H9 (cell line): ENCODE measurements at regions not wholly inside any gene's neighbourhood (a gene's known extent, or its start where the extent isn't known, plus 50 kb on each side); places are given as distances from the start of the nearest gene placed in this dataset.

Experiments
- DNase-seq: peaks from one replicate; pipeline ENCODE4 v3.0.0-alpha.2; 2017
- H2AFZ ChIP-seq: one replicate; pipeline ENCODE4 v1.6.1; 2013; ENCODE audit warnings: mild to moderate bottlenecking, low read length, control low read depth, moderate library complexity
- H2AK5ac ChIP-seq: 2 replicates; pipeline ENCODE4 v1.6.1; 2013; ENCODE audit warnings: low read length, control low read depth, mixed read lengths; ENCODE audit not compliant: insufficient read length
- H2BK120ac ChIP-seq: one replicate; pipeline ENCODE4 v1.6.1; 2013; ENCODE audit warnings: low read depth, mild to moderate bottlenecking, low read length, control low read depth, inconsistent platforms; ENCODE audit not compliant: poor library complexity, severe bottlenecking
- H2BK12ac ChIP-seq: 2 replicates; pipeline ENCODE4 v1.6.1; 2013; ENCODE audit warnings: low read length, control low read depth, mixed read lengths, low read depth; ENCODE audit not compliant: insufficient read length
- H2BK15ac ChIP-seq: 2 replicates; pipeline ENCODE4 v1.6.1; 2013; ENCODE audit warnings: low read depth, low read length, control low read depth
- H2BK20ac ChIP-seq: one replicate; pipeline ENCODE4 v1.6.1; 2013; ENCODE audit warnings: low read depth, mild to moderate bottlenecking, low read length, control low read depth, inconsistent platforms; ENCODE audit not compliant: poor library complexity, severe bottlenecking
- H2BK5ac ChIP-seq: 2 replicates; pipeline ENCODE4 v1.6.1; 2013; ENCODE audit warnings: low read length, control low read depth, mixed read lengths; ENCODE audit not compliant: insufficient read length
- H3K14ac ChIP-seq: 2 replicates; pipeline ENCODE4 v1.6.1; 2013; ENCODE audit warnings: low read length, control low read depth; ENCODE audit not compliant: insufficient read depth
- H3K18ac ChIP-seq: 2 replicates; pipeline ENCODE4 v1.6.1; 2013; ENCODE audit warnings: low read depth, mild to moderate bottlenecking, mixed read lengths, low read length, control low read depth; ENCODE audit not compliant: insufficient read length
- H3K23ac ChIP-seq: 2 replicates; pipeline ENCODE4 v1.6.1; 2013; ENCODE audit warnings: low read length, control low read depth, mixed read lengths, low read depth; ENCODE audit not compliant: insufficient read length
- H3K23me2 ChIP-seq: 2 replicates; pipeline ENCODE4 v1.6.1; 2013; ENCODE audit warnings: low read depth, mild to moderate bottlenecking, mixed read lengths, low read length, control low read depth; ENCODE audit not compliant: insufficient read length, poor library complexity, severe bottlenecking
- H3K27ac ChIP-seq: 2 replicates; pipeline ENCODE4 v1.5.1; 2013; ENCODE audit warnings: low read length, control low read depth, mixed read lengths, low read depth; ENCODE audit not compliant: insufficient read length
- H3K27me3 ChIP-seq: 2 replicates; pipeline ENCODE4 v1.6.1; 2013; ENCODE audit warnings: low read length, control low read depth, inconsistent platforms; ENCODE audit not compliant: insufficient read depth
- H3K4ac ChIP-seq: 2 replicates; pipeline ENCODE4 v1.6.1; 2013; ENCODE audit warnings: low read depth, mild to moderate bottlenecking, control low read depth, inconsistent platforms, low read length, moderate library complexity
- H3K4me1 ChIP-seq: 2 replicates; pipeline ENCODE4 v1.6.1; 2013; ENCODE audit warnings: low read length, control low read depth, inconsistent platforms; ENCODE audit not compliant: insufficient read depth
- H3K4me2 ChIP-seq: 2 replicates; pipeline ENCODE4 v1.6.1; 2013; ENCODE audit warnings: low read length, control low read depth, mixed read lengths; ENCODE audit not compliant: insufficient read length, insufficient read depth
- H3K56ac ChIP-seq: 2 replicates; pipeline ENCODE4 v1.6.1; 2013; ENCODE audit warnings: low read depth, mild to moderate bottlenecking, mixed read lengths, low read length, control low read depth; ENCODE audit not compliant: insufficient read length
- H3K79me1 ChIP-seq: 2 replicates; pipeline ENCODE4 v1.6.1; 2013; ENCODE audit warnings: low read depth, mild to moderate bottlenecking, moderate library complexity, low read length, control low read depth, inconsistent platforms; ENCODE audit not compliant: insufficient read depth, poor library complexity, severe bottlenecking
- H3K79me2 ChIP-seq: 2 replicates; pipeline ENCODE4 v1.6.1; 2013; ENCODE audit warnings: low read length, control low read depth, inconsistent platforms; ENCODE audit not compliant: insufficient read depth
- H3K9ac ChIP-seq: 2 replicates; pipeline ENCODE4 v1.6.1; 2013; ENCODE audit warnings: low read length, control low read depth, mixed read lengths; ENCODE audit not compliant: insufficient read length; ENCODE audit errors: extremely low read depth
- H3K9me3 ChIP-seq: one replicate; pipeline ENCODE4 v1.6.1; 2013; ENCODE audit warnings: low read depth, low read length, inconsistent platforms; ENCODE audit not compliant: control insufficient read depth
- H3T11ph ChIP-seq: one replicate; pipeline ENCODE4 v1.6.1; 2013; ENCODE audit warnings: mild to moderate bottlenecking, low read length, control low read depth, inconsistent platforms
- H4K20me1 ChIP-seq: one replicate; pipeline ENCODE4 v1.6.1; 2013; ENCODE audit not compliant: control insufficient read depth, insufficient read length, insufficient read depth
- H4K5ac ChIP-seq: 2 replicates; pipeline ENCODE4 v1.6.1; 2013; ENCODE audit warnings: low read depth, mild to moderate bottlenecking, mixed read lengths, low read length, control low read depth; ENCODE audit not compliant: insufficient read length
- H4K8ac ChIP-seq: replicated peaks from 2 replicates; pipeline ENCODE4 v1.6.1; 2013; ENCODE audit warnings: low read length, control low read depth, mixed read lengths, low read depth; ENCODE audit not compliant: insufficient read length
- H4K91ac ChIP-seq: 2 replicates; pipeline ENCODE4 v1.6.1; 2013; ENCODE audit warnings: low read depth, mild to moderate bottlenecking, moderate library complexity, mixed read lengths, low read length, control low read depth; ENCODE audit not compliant: insufficient read length
- H3K27ac Mint-ChIP-seq, 3 experiments: 2 replicates in 2 of 3; 3 replicates in 1 of 3; pipeline ENCODE4 v1.8.0; 2020 to 2021; ENCODE audit warnings: mixed read lengths in 3 of 3, mild to moderate bottlenecking in 1 of 3, moderate library complexity in 1 of 3
- H3K27me3 Mint-ChIP-seq: 2 replicates; pipeline ENCODE4 v1.8.0; 2021; ENCODE audit warnings: low read depth, mild to moderate bottlenecking, moderate library complexity, mixed read lengths
- H3K36me3 Mint-ChIP-seq, 3 experiments: 2 replicates in 2 of 3; 3 replicates in 1 of 3; pipeline ENCODE4 v1.8.0; 2020 to 2021; ENCODE audit warnings: low read depth in 3 of 3, mixed read lengths in 3 of 3; ENCODE audit not compliant: insufficient read depth in 1 of 3
- H3K4me1 Mint-ChIP-seq, 2 experiments: 2 replicates each; pipeline ENCODE4 v1.8.0; 2020; ENCODE audit warnings: mixed read lengths in 2 of 2
- H3K4me3 Mint-ChIP-seq, 2 experiments: 2 replicates in 1 of 2; 3 replicates in 1 of 2; pipeline ENCODE4 v1.8.0; 2020 to 2021; ENCODE audit warnings: mild to moderate bottlenecking in 2 of 2, mixed read lengths in 2 of 2, moderate library complexity in 1 of 2
- H3K9me3 Mint-ChIP-seq, 2 experiments: 2 replicates in 1 of 2; 3 replicates in 1 of 2; pipeline ENCODE4 v1.8.0; 2020; ENCODE audit warnings: mild to moderate bottlenecking in 2 of 2, mixed read lengths in 2 of 2, moderate library complexity in 1 of 2
- CTCF ChIP-seq: fragments of 200-600 bp; sonication (generic); conservative IDR thresholded peaks from 3 replicates; pipeline ENCODE4 v1.8.0; 2021; ENCODE audit warnings: antibody characterized with exemption, mild to moderate bottlenecking
- WGBS: extraction: QIAGEN DNeasy Blood & Tissue Kit; methylation state at CpG from one replicate; pipeline ENCODE4 v1.1.7; 2013; ENCODE audit warnings: missing lambda C conversion rate, low lambda C conversion rate, mixed read lengths; ENCODE audit not compliant: insufficient read length; ENCODE audit errors: extremely low coverage; 5-methylcytosine and 5-hydroxymethylcytosine counted together

- no peaks in the 10 kb centered on the region for H3K79me2 ChIP-seq
- no peak overlapping the region for H4K5ac ChIP-seq
- Mint-ChIP-seq H3K4me3 (no peak overlapping the region), H3K9me3 (no peaks in the 10 kb centered on the region; a peak in 1 of 5 replicates), H3K27ac (no peak overlapping the region), H3K27me3 (peaks cover 2% of the 10 kb centered on the region; the same call in 1 of the 2 replicates), H3K36me3 (no peaks in the 10 kb centered on the region), H3K4me1 (peaks cover 42 to 43% of the 10 kb centered on the region in 2 experiments)
- no peak overlapping the region for H2BK5ac ChIP-seq
- H3T11ph ChIP-seq, result no peak overlapping the region
- H2AK5ac ChIP-seq, result no peak overlapping the region
- H3K79me1 ChIP-seq, result no peaks in the 10 kb centered on the region
- no peak overlapping the region for H3K18ac ChIP-seq
- no peak overlapping the region for H3K14ac ChIP-seq
- H4K8ac ChIP-seq, result no peak overlapping the region
- H2AFZ ChIP-seq, result no peak overlapping the region
- no peaks in the 10 kb centered on the region for H3K27me3 ChIP-seq
- TF ChIP-seq CTCF, result no peak
- H3K9ac ChIP-seq, result no peak overlapping the region
- no peaks in the 10 kb centered on the region for H3K9me3 ChIP-seq
- no peak overlapping the region for H4K91ac ChIP-seq
- no peak overlapping the region for H2BK15ac ChIP-seq
- no peak overlapping the region for H3K56ac ChIP-seq
- H2BK120ac ChIP-seq, result no peak overlapping the region
- H3K4me1 ChIP-seq, result no peaks in the 10 kb centered on the region
- no peak overlapping the region for H3K4ac ChIP-seq
- H3K27ac ChIP-seq, result no peak overlapping the region
- no peak overlapping the region for H2BK12ac ChIP-seq
- no peak overlapping the region for H3K23ac ChIP-seq
- H3K4me2 ChIP-seq, result no peak overlapping the region
- H3K23me2 ChIP-seq, result no peaks in the 10 kb centered on the region
- no CpG with 5 or more reads among the region's 15 CpGs for WGBS
- no peaks in the 10 kb centered on the region for H4K20me1 ChIP-seq
- no peak overlapping the region for H2BK20ac ChIP-seq
- DNase-seq, result no peak
These were observed 404.0 kb upstream of the IRX1 start for GRCh38 chr5:3191585-3191984.
